ENCODE measurements at regions not wholly inside any gene's neighbourhood (a gene's known extent, or its start where the extent isn't known, plus 50 kb on each side); places are given as distances from the start of the nearest gene placed in this dataset.

GRCh38 chr5:125481506-125482465 lies 735.3 kb upstream of the ZNF608 start:
- DNase-seq (peak in 2 of 3 donors; percentile 31 to 52), ATAC-seq (ENCODE audit: insufficient read depth, low FRiP score) (no peak)
- Histone ChIP-seq H3K27ac (ENCODE audit: low read depth in 1 of 2, low read length in 1 of 2) (no peak overlapping the region), H3K9me3 (ENCODE audit: control insufficient read depth in 4 of 4, insufficient read depth in 3 of 4, low read length in 3 of 4) (no peaks in the 10 kb centered on the region), H3K4me3 (no peak overlapping the region), H3K4me1 (ENCODE audit: control insufficient read depth in 5 of 5, insufficient read depth in 5 of 5, low read length in 5 of 5) (peaks cover 3 to 28% (median 16%) of the 10 kb centered on the region in 5 donors), H3K27me3 (ENCODE audit: control insufficient read depth in 3 of 3, insufficient read depth in 3 of 3, low read length in 2 of 3) (no peaks in the 10 kb centered on the region), H3K36me3 (ENCODE audit: control insufficient read depth in 4 of 4, insufficient read depth in 4 of 4, low read length in 4 of 4) (no peaks in the 10 kb centered on the region), H3K9ac (ENCODE audit: insufficient read depth in 1 of 2, low read length in 2 of 2) (no peak overlapping the region)
- WGBS, 2 donors = 66 to 77% methylated on average over 7 of the region's 7 CpGs
- no peak for TF ChIP-seq CTCF (IDR thresholded peaks at IDR 0.05; ENCODE audit: control extremely low read depth, extremely low read depth)

GRCh38 chr5:125483609-125484008 lies 737.2 kb upstream of the ZNF608 start:
- Histone ChIP-seq H3K27ac (ENCODE audit: low read depth in 1 of 2, low read length in 1 of 2) (no peak overlapping the region), H3K36me3 (ENCODE audit: control insufficient read depth in 4 of 4, insufficient read depth in 4 of 4, low read length in 4 of 4) (no peaks in the 10 kb centered on the region), H3K27me3 (ENCODE audit: control insufficient read depth in 3 of 3, insufficient read depth in 3 of 3, low read length in 2 of 3) (no peaks in the 10 kb centered on the region), H3K4me3 (no peak overlapping the region), H3K4me1 (ENCODE audit: control insufficient read depth in 5 of 5, insufficient read depth in 5 of 5, low read length in 5 of 5) (peaks cover 3 to 28% (median 16%) of the 10 kb centered on the region in 5 donors), H3K9me3 (ENCODE audit: control insufficient read depth in 4 of 4, insufficient read depth in 3 of 4, low read length in 3 of 4) (no peaks in the 10 kb centered on the region), H3K9ac (ENCODE audit: insufficient read depth in 1 of 2, low read length in 2 of 2) (no peak overlapping the region)
- ATAC-seq (ENCODE audit: insufficient read depth, low FRiP score) (no peak), DNase-seq (no peak)
- 96 to 98% methylated on average over 1 of the region's 1 CpG for WGBS, 2 donors
- no peak for TF ChIP-seq CTCF (IDR thresholded peaks at IDR 0.05; ENCODE audit: control extremely low read depth, extremely low read depth)

- no peaks in the 10 kb centered on the region for H3K36me3 ChIP-seq (ENCODE audit: control insufficient read depth in 4 of 4, insufficient read depth in 4 of 4, low read length in 4 of 4)
- H3K9me3 ChIP-seq (ENCODE audit: control insufficient read depth in 4 of 4, insufficient read depth in 3 of 4, low read length in 3 of 4) = no peaks in the 10 kb centered on the region
- no peak overlapping the region for H3K4me3 ChIP-seq
- no peaks in the 10 kb centered on the region for H3K27me3 ChIP-seq (ENCODE audit: control insufficient read depth in 3 of 3, insufficient read depth in 3 of 3, low read length in 2 of 3)
- no peak overlapping the region for H3K9ac ChIP-seq (ENCODE audit: insufficient read depth in 1 of 2, low read length in 2 of 2)
- peak overlapping the region; percentile 45 to 80 for H3K27ac ChIP-seq (ENCODE audit: low read depth in 1 of 2, low read length in 1 of 2)
- peak; percentile 31 for ATAC-seq (ENCODE audit: insufficient read depth, low FRiP score)
- 10 to 14% methylated on average over 3 of the region's 3 CpGs for WGBS, 2 donors
- TF ChIP-seq CTCF (IDR thresholded peaks at IDR 0.05; ENCODE audit: control extremely low read depth, extremely low read depth) = no peak
- peak in 1 of 3 donors; percentile 77 for DNase-seq
- H3K4me1 ChIP-seq (ENCODE audit: control insufficient read depth in 5 of 5, insufficient read depth in 5 of 5, low read length in 5 of 5) = peaks cover 3 to 28% (median 16%) of the 10 kb centered on the region in 5 donors
These were observed 737.9 kb upstream of the ZNF608 start for GRCh38 chr5:125484272-125484741.

Data from lung (tissue), 11 donors.